Body of pancreas (tissue), 4 donors: ENCODE measurements at regions not wholly inside any gene's neighbourhood (a gene's known extent, or its start where the extent isn't known, plus 50 kb on each side); places are given as distances from the start of the nearest gene placed in this dataset.

Source experiments
- CTCF ChIP-seq, 7 experiments: fragments of 450-650 bp in 4 of 7; fragments of 200-600 bp in 3 of 7; sonication (generic) in 3 of 7; IDR thresholded peaks; one replicate each; pipeline ENCODE4 v1.5.1; 2016 to 2019; ENCODE audit warnings: antibody characterized with exemption in 7 of 7
- POLR2A ChIP-seq, 3 donors: fragments of 450-650 bp; IDR thresholded peaks; one replicate each; pipeline ENCODE4 v1.6.1; 2016; ENCODE audit warnings: antibody characterized with exemption in 3 of 3, mild to moderate bottlenecking in 2 of 3

GRCh38 chr1:223038288-223039006, 104.6 kb downstream of the TLR5 start:
- no peak for TF ChIP-seq CTCF (IDR thresholded peaks at IDR 0.05)
- TF ChIP-seq POLR2A (IDR thresholded peaks at IDR 0.05) = no peak
